ENCODE measurements at regions not wholly inside any gene's neighbourhood (a gene's known extent, or its start where the extent isn't known, plus 50 kb on each side); places are given as distances from the start of the nearest gene placed in this dataset.
A peak's percentile ranks its signal among the peaks of the same experiment; 100 is the strongest.

- TF ChIP-seq ZNF589 (CRISPR knock-in tag; IDR thresholded peaks at IDR 0.05; ENCODE audit: low read depth) (no peak), ZC3H11A (IDR thresholded peaks at IDR 0.05; ENCODE audit: low read depth, low read length) (no peak), ZKSCAN1 (IDR thresholded peaks at IDR 0.05; ENCODE audit: low read depth, low read length) (0 out of 2 replicates have a peak, but pooled peaks have one; percentile 28), PHF20 (IDR thresholded peaks at IDR 0.05; ENCODE audit: partially characterized antibody) (no peak)
These were observed 305.6 kb upstream of the CXCR4 start (continued) for GRCh38 chr2:136423516-136423996.

GRCh38 chr2:136422512-136422911, 304.6 kb upstream of the CXCR4 start:
- no peak overlapping the region for H3K4me2 ChIP-seq (ENCODE audit: insufficient read depth, low read length)
- intact Hi-C loops (cut with micrococcal nuclease), result loop anchor here (2.0 kb wide), 1 partner anchor 1416 kb away; no protein-coding TSS in a partner anchor
- H3K9me1 ChIP-seq (ENCODE audit: control insufficient read depth, insufficient read depth, low read length), result no peaks in the 10 kb centered on the region
- BruUV-seq (replicated peaks), result no TSS peak
- FAIRE-seq (no peak), ATAC-seq (no peak), DNase-seq (ENCODE audit: extremely low read depth in 1 of 4, low spot score in 3 of 4) (no peak)
- no peak overlapping the region for H2AFZ ChIP-seq (ENCODE audit: low read depth, low read length)
- no peak overlapping the region for H3K9ac ChIP-seq (ENCODE audit: insufficient read depth in 1 of 2, low read depth in 2 of 2, low read length in 2 of 2)
- H3K27me3 ChIP-seq (ENCODE audit: control insufficient read depth in 2 of 2, insufficient read depth in 2 of 2, low read length in 2 of 2), result peaks cover 0 to 8% of the 10 kb centered on the region in 2 experiments; a peak in 2 of 5 replicates
- CTCF ChIA-PET (ENCODE audit: low intra/inter-chr PET ratio), result interaction anchor here (0.6 kb wide), 1 partner anchor 508 kb away, joined by 3 read pairs; no protein-coding TSS in a partner anchor
- in situ Hi-C loops (cut with MboI), result loop anchor here (25.0 kb wide), 1 partner anchor 1415 kb away; no protein-coding TSS in a partner anchor
- H3K9me3 ChIP-seq (replicated peaks; ENCODE audit: control insufficient read depth, insufficient read depth, low read depth, low read length), result no peaks in the 10 kb centered on the region
- POLR2A ChIA-PET, result no interaction called here
- H3K4me1 ChIP-seq (replicated peaks in 1 of 2; ENCODE audit: control insufficient read depth in 2 of 2, insufficient read depth in 2 of 2, low read length in 2 of 2), result peaks cover 0 to 5% of the 10 kb centered on the region in 2 experiments; a peak in 2 of 5 replicates
- H3K36me3 ChIP-seq (ENCODE audit: control insufficient read depth, insufficient read depth, low read length), result no peaks in the 10 kb centered on the region
- H3K27ac ChIP-seq (ENCODE audit: extremely low read depth, low read depth, low read length), result no peak overlapping the region
- 0 out of 2 replicates have a peak, but pooled peaks cover 3% of the 10 kb centered on the region for H4K20me1 ChIP-seq (replicated peaks; ENCODE audit: control insufficient read depth, insufficient read depth, low read length)
- 6% methylated on average over 2 of the region's 2 CpGs for WGBS (ENCODE audit: insufficient coverage, low coverage, missing lambda C conversion rate)
- H3K4me3 ChIP-seq, result no peak overlapping the region
- H3K79me2 ChIP-seq (ENCODE audit: control insufficient read depth, insufficient read depth, low read length), result no peaks in the 10 kb centered on the region
- TF ChIP-seq ZNF224 (CRISPR knock-in tag; IDR thresholded peaks at IDR 0.05) (no peak), TSC22D4 (tag; IDR thresholded peaks at IDR 0.05) (no peak), STAG1 (CRISPR knock-in tag; IDR thresholded peaks at IDR 0.05; ENCODE audit: borderline replicate concordance) (no peak), DNMT1 (IDR thresholded peaks at IDR 0.05) (no peak), MEIS2 (IDR thresholded peaks at IDR 0.05; ENCODE audit: partially characterized antibody) (no peak), TCF7 (IDR thresholded peaks at IDR 0.05; ENCODE audit: borderline replicate concordance) (no peak), CC2D1A (IDR thresholded peaks at IDR 0.05) (no peak), KDM4B (IDR thresholded peaks at IDR 0.05; ENCODE audit: borderline replicate concordance in 2 of 2, low read depth in 1 of 2) (no peak), CREB3 (tag; conservative IDR thresholded peaks at IDR 0.05; ENCODE audit: low read depth) (no peak)
- TF ChIP-seq, protein P1, sequence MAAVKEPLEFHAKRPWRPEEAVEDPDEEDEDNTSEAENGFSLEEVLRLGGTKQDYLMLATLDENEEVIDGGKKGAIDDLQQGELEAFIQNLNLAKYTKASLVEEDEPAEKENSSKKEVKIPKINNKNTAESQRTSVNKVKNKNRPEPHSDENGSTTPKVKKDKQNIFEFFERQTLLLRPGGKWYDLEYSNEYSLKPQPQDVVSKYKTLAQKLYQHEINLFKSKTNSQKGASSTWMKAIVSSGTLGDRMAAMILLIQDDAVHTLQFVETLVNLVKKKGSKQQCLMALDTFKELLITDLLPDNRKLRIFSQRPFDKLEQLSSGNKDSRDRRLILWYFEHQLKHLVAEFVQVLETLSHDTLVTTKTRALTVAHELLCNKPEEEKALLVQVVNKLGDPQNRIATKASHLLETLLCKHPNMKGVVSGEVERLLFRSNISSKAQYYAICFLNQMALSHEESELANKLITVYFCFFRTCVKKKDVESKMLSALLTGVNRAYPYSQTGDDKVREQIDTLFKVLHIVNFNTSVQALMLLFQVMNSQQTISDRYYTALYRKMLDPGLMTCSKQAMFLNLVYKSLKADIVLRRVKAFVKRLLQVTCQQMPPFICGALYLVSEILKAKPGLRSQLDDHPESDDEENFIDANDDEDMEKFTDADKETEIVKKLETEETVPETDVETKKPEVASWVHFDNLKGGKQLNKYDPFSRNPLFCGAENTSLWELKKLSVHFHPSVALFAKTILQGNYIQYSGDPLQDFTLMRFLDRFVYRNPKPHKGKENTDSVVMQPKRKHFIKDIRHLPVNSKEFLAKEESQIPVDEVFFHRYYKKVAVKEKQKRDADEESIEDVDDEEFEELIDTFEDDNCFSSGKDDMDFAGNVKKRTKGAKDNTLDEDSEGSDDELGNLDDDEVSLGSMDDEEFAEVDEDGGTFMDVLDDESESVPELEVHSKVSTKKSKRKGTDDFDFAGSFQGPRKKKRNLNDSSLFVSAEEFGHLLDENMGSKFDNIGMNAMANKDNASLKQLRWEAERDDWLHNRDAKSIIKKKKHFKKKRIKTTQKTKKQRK (IDR thresholded peaks at IDR 0.05; ENCODE audit: borderline replicate concordance, low read depth, low read length), result no peak
